ENCODE measurements at regions not wholly inside any gene's neighbourhood (a gene's known extent, or its start where the extent isn't known, plus 50 kb on each side); places are given as distances from the start of the nearest gene placed in this dataset.

DNA sequence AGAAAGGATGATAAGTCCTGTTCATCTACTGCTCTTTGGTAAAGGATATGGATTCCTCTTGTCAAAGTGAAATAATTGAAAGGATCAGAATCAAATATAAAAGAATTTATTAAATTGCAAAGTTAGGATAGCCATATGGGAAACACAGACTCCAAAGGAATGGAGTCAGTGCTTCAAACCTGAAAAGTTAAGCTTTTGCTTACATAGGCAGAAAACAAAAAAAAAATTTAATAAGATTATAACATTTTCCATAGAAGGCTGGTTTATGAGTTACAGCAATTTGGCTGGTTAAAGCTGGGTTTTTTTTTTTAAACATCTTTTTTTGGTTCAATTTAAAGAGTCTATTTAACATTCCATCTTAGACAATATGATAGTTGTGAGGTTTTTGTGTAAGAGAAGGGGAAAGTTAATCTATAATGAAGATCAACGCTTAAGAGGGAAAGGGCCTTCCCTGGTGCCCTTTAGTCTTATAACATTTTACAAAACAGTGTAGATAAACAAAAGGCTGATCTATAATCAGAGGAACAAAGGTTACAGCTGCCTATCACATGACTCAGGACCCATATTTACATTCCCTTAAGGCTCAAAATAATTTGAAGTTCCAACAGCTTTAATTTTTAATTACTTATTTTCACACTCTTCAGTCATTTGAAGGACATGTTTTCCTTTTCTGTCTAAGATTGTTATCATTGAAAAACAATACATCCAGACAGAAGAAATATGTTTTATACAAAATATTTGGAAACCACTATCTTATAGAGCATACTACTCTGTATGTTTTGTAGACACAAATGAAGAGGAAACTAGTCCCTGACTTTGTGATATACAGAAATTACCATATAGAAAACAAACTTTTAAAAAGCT lies 234.3 kb upstream of the MBL2 start:
- TF ChIP-seq GATA2 (IDR thresholded peaks at IDR 0.05; ENCODE audit: low read depth, low read length) (no peak), GATA3 (IDR thresholded peaks at IDR 0.05; ENCODE audit: low read depth, low read length) (no peak)
